ENCODE measurements at regions not wholly inside any gene's neighbourhood (a gene's known extent, or its start where the extent isn't known, plus 50 kb on each side); places are given as distances from the start of the nearest gene placed in this dataset.

DNA sequence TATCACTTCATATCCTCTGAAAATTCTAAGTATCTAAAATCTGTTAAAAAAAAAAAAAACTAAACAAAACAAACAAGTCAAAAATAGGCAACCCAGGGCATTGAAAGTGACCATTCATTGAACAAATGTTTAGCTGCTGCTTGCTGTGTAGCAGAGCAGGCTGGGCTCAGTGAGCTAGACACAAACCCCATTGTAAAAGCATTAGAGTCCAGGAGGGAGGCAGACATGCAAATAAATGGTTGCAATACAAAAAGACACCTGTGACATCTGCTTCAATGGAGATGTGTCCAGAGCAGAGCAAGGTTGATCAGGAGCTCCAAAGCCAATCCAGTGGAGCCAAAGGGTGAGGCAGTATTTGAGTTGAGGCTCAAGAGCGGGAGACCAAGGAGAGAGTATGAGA lies 267.3 kb upstream of the GATB start:
- TF ChIP-seq ZNF133 (tag by site-specific recombination; IDR thresholded peaks at IDR 0.05) (no peak), ZNF621 (tag by site-specific recombination; IDR thresholded peaks at IDR 0.05) (no peak), ZNF830 (tag by site-specific recombination; IDR thresholded peaks at IDR 0.05; ENCODE audit: low read depth) (no peak), ZNF777 (tag by site-specific recombination; IDR thresholded peaks at IDR 0.05; ENCODE audit: borderline replicate concordance) (no peak), ZNF596 (tag by site-specific recombination; IDR thresholded peaks at IDR 0.05) (no peak), ZBTB8A (tag by site-specific recombination; IDR thresholded peaks at IDR 0.05) (no peak), ZNF776 (tag by site-specific recombination; IDR thresholded peaks at IDR 0.05; ENCODE audit: borderline replicate concordance) (no peak), ZNF510 (tag by site-specific recombination; IDR thresholded peaks at IDR 0.05; ENCODE audit: insufficient replicate concordance) (no peak), TCF7L2 (IDR thresholded peaks at IDR 0.05; ENCODE audit: borderline replicate concordance, low read depth, low read length) (no peak), ZNF473 (tag by site-specific recombination; IDR thresholded peaks at IDR 0.05) (no peak)
- TF ChIP-seq, protein P1, sequence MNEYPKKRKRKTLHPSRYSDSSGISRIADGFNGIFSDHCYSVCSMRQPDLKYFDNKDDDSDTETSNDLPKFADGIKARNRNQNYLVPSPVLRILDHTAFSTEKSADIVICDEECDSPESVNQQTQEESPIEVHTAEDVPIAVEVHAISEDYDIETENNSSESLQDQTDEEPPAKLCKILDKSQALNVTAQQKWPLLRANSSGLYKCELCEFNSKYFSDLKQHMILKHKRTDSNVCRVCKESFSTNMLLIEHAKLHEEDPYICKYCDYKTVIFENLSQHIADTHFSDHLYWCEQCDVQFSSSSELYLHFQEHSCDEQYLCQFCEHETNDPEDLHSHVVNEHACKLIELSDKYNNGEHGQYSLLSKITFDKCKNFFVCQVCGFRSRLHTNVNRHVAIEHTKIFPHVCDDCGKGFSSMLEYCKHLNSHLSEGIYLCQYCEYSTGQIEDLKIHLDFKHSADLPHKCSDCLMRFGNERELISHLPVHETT (tag by site-specific recombination; IDR thresholded peaks at IDR 0.05) = no peak
- TF ChIP-seq, protein P2, sequence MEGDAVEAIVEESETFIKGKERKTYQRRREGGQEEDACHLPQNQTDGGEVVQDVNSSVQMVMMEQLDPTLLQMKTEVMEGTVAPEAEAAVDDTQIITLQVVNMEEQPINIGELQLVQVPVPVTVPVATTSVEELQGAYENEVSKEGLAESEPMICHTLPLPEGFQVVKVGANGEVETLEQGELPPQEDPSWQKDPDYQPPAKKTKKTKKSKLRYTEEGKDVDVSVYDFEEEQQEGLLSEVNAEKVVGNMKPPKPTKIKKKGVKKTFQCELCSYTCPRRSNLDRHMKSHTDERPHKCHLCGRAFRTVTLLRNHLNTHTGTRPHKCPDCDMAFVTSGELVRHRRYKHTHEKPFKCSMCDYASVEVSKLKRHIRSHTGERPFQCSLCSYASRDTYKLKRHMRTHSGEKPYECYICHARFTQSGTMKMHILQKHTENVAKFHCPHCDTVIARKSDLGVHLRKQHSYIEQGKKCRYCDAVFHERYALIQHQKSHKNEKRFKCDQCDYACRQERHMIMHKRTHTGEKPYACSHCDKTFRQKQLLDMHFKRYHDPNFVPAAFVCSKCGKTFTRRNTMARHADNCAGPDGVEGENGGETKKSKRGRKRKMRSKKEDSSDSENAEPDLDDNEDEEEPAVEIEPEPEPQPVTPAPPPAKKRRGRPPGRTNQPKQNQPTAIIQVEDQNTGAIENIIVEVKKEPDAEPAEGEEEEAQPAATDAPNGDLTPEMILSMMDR (tag by site-specific recombination; IDR thresholded peaks at IDR 0.05) = no peak
- TF ChIP-seq, protein P3, sequence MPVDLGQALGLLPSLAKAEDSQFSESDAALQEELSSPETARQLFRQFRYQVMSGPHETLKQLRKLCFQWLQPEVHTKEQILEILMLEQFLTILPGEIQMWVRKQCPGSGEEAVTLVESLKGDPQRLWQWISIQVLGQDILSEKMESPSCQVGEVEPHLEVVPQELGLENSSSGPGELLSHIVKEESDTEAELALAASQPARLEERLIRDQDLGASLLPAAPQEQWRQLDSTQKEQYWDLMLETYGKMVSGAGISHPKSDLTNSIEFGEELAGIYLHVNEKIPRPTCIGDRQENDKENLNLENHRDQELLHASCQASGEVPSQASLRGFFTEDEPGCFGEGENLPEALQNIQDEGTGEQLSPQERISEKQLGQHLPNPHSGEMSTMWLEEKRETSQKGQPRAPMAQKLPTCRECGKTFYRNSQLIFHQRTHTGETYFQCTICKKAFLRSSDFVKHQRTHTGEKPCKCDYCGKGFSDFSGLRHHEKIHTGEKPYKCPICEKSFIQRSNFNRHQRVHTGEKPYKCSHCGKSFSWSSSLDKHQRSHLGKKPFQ (tag by site-specific recombination; IDR thresholded peaks at IDR 0.05) = no peak
